HG03571 (cell line): ENCODE measurements at regions not wholly inside any gene's neighbourhood (a gene's known extent, or its start where the extent isn't known, plus 50 kb on each side); places are given as distances from the start of the nearest gene placed in this dataset.

Experiments used
- ATAC-seq: cut with Tn5 transposase; IDR thresholded peaks from one replicate; pipeline ENCODE4 v1.9.1; 2021; ENCODE audit not compliant: unreplicated experiment

DNA sequence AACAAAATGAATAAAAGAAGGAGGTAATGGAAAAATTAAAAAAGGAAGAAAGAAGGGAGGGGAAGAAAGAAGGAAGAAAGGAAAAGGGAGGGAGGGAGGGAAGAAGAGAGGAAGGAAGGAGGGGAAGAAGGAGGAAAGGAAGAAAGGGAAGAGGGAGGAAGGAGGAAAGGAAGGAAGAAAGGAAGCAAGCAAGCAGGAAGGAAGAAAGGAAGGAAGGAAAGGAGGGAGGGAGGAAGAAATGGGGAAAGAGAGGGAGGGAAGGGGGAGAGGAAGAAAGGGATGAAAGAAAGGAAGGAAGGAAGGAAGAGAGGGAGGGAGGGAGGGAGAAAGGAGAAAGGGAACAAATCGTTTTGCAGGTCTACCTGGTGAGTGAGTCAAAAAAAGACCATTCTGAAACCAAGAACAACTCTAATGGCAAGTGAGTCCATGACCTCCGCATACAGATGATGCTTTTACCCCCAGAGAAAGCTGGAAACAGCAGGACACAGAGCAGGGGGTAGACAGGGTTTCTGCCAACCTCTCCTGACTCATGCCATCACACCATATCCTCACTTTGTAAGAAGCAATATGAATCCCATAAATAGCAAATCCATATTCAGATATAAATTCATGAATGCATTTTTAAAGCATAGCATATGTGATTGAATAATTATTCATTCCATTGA, 1112.9 kb upstream of the AUTS2 start:
- ATAC-seq = no peak

DNA sequence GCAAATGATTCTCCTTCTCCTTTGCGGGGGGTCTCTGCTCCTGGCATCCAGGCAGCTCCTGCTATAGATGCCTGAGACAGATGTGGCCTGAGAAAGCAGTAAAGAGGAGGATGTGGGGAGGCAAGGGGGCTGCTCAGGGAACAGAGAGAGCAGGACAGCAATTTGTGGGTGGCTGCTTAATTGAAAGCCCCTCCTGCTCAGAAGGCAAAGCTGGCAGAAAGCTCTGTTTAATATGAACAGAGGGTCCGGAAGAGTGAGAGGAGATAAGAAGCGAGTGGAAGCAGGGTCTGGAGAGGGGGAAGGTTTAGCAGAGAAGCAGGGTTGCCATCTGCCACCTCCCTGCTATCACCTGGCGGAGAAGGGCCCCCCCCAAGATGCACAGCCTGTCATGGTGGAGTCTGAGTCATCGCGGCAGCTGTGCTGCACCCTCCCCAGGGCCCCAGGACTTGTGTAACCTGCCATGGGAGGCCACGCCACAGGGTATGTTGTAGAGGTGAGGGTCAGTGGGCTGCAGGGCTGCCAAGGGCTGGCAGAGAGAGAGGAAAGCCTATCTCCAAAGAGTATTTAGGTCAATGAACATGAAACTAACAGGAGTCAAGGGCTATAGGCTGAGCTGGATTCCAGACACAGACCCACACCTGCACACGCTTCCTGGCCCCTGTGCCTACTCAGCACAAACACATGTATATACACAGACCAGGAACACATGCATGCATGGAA, 1109.8 kb upstream of the AUTS2 start:
- ATAC-seq = no peak

DNA sequence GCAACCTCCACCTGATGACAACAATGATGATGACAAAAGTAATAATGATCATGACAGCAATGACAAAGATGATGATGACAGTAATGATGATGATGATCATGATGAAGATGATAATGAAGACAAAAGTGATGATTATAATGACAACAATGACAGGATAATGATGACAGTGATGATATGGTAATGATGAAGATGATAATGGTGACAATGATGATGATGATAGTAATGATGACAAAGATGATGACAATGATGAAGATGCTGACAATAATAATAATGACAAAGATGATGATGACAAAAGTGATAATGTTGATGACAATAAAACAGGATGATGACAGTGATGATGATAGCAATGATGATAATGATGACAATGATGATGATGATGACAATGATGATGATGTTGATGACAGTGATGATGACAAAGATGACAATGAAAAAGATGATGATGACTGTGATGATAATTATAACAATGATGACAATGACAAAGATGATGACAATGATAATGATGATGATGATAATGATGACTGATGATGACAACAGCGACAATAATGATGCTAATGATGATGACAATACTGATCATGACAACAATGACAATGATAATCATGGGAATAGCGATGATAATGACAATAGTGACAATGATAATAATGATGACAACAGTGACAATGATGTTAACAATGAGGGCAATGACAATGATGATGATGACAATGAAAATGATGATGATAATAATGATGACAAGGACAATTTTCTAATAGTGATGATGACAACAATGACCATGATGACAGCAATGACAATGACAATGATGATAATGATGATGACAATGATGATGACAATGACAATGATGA, 1106.5 kb upstream of the AUTS2 start:
- ATAC-seq = no peak

DNA sequence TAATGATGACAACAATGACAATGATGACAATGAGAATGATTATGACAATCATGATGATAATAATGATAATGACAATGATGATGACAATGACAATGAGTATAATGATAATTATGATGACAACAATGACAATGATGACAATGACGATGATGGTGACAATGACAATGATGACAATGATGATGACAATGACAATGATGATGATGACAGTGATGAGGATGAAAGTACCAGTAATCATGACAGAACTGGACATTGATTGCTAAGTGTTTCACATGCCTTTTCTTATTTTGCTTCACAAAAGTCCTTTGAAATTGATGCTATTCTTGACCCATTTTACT, 1106.0 kb upstream of the AUTS2 start:
- ATAC-seq = no peak

DNA sequence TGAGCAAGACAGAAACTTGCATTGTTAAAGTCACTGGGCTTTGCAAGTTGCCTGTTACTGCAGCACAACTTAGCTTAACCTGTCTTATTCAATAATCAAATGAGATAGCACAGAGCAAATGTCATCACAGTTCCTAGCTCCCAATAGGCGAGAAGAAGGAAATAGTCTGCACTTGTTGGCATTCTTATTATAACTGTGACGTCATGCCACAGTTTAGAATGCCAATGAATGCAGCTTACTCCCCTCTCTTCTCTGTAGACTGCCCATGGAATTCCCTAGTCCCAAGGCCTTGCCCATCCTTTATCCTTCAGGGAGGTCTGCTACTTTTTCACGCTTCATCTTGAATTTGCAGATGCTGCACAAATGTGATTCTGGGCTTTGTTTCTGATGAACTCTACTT, 1094.9 kb upstream of the AUTS2 start:
- no peak for ATAC-seq

DNA sequence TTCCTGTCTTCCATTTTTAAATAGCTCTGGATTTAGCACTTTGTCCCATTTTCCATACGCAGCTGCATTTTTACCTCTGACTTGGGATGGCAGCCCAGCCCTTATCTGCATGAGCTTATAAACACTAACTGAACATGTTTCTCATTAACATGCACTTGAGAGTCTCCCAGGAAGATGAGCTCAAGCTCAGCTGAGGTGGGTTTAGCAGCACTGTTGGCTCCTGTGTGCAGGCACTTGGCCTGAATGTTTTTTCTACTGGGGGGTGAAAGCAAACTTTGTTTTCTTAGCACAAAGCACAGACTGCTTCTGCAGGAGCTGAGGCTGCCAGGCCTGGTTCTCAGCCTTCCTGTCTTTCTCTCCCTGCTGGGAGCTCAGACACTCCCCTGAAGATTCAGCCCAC, 1093.6 kb upstream of the AUTS2 start:
- ATAC-seq = no peak

DNA sequence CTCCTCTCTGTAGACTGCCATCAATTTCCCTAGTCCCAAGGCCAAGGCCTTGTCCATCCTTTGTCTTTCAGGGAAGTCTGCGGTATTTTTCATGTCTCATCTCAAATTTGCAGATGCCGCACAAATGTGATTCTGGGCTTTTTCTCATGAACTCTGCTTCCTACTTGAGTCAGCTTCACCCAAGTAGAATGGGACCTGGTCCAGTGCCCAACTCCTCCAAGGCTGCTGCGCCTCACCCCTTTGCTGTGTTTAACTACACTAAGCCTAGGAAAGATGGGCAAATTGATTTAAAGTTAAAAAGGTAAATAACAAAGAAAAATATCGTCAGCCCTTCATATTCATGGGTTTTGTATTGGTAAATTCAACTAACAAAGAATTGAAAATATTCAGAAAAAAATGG, 1092.6 kb upstream of the AUTS2 start:
- ATAC-seq = no peak

DNA sequence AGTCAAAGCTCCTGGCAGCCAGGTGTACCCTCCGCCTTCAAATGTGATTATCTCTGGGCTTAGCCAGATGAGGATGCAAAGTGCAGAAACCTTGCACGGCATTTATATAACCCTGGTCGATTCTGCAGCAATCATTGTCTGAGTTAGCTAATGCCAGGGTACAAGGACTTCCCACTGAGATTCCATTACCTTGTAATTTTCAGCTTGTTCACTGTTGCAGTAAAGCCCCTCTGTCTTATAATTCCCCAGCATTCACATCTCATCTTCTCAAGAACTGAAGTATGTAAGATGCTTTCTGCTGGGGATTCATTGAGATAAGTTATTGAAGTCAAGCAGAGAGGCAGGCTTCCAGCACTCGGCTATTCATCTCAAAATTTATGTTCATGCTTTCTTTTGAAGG, 1090.6 kb upstream of the AUTS2 start:
- no peak for ATAC-seq

DNA sequence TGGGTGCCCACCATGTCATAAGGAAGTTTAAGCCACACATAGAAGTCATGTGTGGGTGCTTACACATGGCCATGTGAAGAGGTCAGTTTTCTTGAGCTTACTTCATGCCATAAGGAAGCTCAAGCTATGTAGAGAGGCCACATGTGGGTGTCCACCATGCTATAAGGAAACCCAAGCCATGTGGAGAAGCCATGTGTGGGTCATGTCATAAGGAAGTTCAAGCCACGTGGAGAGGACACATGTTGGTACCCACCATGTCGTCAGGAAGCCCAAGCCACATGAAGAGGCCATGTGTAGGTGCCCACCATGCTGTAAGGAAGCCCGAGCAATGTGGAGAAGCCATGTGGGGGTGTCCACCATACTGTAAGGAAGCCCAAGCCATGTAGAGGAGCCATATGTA, 1089.2 kb upstream of the AUTS2 start:
- no peak for ATAC-seq

DNA sequence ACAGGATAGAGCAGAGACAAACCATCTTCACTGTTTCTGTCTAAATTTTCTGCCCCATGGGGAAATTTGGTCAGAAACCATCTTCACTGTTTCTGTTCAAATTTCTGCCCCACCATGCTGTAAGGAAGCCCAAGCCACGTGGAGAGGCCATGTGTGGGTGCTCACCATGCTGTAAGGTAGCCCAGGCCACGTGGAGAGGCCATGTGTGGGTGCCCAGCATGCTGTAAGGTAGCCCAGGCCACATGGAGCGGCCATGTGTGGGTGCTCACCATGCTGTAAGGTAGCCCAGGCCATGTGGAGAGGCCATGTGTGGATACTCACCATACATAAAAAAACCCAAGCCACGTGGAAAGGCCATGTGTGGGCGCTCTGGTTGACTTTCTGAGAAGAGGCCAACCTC, 1088.7 kb upstream of the AUTS2 start:
- no peak for ATAC-seq

DNA sequence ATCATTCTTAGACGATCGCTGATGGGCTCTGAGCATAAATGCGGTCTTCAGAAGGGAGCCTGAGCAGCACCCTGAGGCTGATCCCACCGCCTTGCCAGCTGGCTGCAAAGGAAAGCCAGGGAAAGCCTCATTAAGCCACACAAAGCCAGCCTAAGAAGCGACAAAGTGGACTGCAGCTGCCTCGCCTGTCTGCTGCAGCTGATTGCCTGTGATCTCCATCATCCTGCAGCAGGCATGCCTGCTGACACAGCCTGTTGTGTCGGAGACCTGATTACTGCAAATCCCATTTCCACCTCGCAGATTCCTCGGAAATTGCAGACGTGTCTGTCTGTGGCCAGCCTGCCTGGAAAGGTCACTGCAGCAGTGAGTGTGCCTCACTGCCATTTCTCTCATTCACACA, 1087.0 kb upstream of the AUTS2 start:
- no peak for ATAC-seq

DNA sequence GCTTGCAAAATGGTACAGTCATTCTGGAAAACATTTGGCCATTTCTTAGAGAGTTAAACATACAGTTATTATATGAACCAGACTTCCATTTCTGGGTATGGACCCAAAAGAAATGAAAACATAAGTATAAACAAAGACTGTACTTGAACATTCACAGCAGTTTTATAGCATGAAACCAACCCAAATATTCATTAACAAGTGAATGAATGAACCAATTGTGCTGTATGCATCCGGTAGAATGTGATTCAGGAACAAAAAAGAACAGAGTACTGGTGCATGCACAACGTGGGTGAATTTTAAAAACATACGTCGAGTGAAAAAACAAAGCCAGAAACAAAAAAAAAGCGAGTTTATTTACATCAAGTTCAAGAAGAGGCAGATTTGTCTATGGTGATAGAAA, 1085.8 kb upstream of the AUTS2 start:
- ATAC-seq = no peak

DNA sequence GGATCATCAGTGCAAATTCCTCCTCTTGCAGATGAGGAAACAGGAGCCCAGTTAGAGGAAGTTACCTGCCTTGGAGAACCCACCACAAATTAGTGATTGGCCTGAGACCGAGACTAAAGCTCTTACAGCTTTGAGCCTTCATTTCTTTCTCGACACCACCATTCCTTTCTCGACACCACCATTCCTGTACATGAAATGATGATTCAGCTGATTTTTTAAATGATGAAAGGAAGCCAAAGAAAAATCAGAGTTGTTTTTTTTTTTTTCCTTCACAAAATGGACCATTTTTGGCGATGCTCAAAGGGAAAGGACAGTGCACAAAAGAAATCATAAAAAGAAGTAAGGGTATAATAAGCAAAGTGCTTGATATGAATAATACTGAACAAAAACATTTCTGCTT, 1080.2 kb upstream of the AUTS2 start:
- ATAC-seq = no peak

DNA sequence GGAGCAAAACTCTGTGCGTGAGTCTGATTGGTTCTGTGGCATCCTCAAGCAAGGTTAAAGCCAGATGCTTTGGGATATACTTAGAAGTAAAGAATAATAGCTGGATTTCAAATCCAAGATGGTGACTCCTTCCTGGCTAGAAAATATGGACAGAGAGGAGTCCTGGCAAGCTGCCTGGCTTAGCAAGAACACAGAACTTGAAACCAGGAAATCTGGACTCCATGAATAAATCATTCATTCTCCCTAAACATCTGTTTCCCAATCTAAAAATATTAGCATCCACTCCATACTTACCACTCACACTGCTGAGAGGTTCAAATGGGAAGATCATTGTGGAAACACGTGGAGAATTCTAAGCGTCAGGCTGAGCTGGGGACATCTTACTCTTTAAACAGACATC, 1074.1 kb upstream of the AUTS2 start:
- no peak for ATAC-seq

DNA sequence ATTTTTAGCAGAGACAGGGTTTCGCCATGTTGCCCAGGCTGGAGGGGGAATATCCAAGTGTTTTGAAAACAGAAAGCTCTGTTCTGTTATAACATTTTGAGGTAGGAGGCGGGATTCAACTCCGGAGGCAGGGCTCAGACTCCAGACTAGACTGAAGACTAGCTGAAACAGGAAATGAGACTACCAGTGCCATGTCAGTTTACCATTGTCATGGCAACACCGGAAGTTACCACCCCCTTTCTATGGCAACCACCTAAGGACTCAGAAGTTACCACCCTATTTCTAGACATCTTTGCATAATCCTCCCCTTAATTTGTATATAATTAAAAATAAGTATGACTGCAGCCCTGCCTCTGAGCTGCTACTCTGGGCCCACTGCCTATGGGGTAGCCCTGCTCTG, 1069.1 kb upstream of the AUTS2 start:
- no peak for ATAC-seq

DNA sequence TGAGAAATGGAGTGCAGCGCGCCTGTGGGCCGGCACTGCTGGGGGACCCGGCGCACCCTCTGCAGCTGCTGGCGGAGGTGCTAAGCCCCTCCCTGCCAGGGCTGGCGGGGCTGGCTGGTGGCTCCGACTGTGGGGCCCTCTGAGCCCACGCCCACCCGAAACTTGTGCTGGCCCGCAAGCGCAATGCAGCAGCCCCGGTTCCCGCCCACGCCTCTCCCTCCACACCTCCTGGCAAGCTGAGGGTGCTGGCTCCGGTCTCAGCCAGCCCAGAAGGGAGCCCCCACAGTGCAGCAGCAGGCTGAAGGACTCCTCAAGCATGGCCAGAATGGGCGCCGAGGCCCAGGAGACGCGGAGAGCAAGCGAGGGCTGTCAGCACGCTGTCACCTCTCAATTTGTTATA, 1063.0 kb upstream of the AUTS2 start:
- ATAC-seq = no peak

DNA sequence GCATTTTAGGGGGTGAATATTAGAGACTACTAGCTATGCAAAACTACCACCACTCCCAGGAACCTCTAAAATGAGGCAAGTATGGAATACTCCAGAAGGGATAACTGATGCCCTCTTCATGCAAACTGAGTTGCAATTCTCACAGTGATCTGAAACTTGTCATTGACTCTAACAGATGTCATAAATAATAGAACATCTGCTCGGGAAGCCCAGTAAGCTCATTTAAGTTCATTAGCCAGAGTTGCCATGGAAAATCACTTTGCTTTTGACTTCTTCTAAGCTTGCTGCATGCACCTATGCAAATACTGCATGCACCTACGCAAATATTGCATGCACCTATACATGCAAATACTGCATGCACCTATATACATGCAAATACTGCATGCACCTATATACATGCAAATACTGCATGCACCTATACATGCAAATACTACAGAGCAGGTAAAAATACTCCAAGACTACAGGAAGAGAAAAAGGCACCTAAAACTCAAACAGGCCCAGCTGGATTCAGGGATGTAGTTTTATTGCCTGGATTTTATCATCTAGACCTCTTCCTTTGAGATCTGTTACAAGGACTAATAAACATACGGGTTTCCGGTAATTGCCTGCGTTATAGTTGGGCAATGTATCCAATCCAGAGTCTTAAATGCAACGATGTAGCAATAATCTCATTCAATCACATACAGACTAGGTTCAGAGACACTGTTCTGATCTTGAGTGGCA, 1061.1 kb upstream of the AUTS2 start:
- ATAC-seq = no peak

DNA sequence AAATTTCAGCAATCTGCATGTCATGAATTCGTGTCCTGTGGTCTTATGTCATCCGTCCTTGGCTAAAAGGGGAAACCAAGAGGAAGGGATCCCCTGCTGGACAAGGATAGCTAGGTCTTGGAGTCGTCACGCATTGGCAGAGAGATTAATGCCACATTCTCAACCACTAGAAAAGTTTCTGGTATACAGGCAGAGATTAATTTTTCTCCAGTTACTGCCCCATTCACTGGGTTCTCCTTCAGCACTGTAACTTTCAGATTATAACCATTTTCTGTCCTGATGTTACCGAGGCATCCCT, 1060.6 kb upstream of the AUTS2 start:
- no peak for ATAC-seq

DNA sequence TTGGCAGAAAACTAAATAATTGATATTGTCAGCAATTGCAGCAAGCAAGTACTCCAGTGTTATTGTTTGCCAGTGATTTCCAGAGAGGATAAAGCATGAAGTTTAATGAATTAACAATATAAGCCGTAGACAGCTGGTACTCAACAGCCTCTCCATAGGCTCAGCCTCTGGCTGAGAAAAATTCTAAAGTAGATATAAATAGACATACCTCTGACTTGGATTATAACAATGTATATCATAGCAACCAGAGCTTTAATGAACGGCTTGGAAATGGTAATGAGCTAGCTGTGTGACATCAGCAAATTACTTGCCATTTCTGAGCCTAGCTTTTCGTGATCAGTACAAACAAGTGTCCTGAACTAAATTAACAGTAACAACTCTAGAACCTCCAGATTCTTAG, 1055.4 kb upstream of the AUTS2 start:
- no peak for ATAC-seq

DNA sequence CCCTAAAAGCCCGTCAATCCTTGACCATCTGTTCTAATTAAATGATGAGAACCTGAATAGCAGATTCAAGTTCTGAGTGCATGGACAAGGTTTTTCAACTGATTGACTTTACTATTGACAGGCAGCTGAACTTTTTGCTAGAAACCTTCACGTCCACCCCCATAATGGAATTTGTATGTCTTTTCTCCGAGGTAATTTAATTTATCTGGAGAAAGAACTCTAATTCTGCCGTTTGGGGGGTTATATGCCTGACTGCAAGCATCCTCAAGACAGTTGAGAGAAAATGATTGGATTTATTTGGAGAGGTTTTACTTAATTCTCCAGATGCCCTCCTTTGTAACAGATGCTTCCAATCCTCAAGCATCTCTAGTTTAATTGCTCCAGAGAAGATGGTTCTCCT, 1053.4 kb upstream of the AUTS2 start:
- no peak for ATAC-seq

DNA sequence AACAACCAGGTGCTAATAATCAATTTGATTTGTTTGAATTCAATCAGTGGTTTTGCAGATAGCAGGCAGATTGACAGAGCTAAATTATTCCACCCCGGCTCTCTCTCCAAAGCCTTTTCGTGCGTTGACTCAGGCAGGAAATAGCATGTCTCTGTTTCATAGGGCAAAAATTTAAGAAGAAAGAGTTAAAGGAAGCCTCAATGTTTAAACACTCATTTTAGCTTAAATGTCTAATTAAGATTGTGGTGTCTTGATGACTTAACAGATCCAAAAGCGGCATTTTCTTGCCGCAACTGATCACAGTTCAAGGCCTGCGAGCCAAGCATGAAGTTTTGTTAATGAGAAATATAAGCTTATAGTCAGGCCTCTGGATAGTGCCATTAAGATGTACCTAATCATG, 1051.1 kb upstream of the AUTS2 start:
- no peak for ATAC-seq

DNA sequence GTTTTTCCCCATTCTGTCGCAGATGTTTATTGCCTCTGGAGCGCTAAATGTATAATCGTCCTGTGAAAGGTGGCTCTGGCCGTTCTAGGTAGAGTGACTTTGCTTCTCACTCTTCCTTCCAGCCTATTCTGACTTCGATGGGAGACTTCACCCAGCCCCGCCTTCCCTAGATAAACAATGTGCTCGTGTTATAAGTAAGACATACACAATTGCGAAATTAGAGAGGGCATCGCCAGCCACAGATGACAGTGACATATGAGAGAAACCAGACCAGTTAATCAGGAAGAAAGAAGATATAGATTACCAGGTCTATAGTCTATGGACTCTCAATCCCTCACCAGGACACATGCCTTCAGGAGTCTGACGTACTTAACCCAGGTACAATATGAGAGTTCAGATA, 1050.5 kb upstream of the AUTS2 start:
- no peak for ATAC-seq
